ENCODE measurements at regions not wholly inside any gene's neighbourhood (a gene's known extent, or its start where the extent isn't known, plus 50 kb on each side); places are given as distances from the start of the nearest gene placed in this dataset.

GRCh38 chr10:76786504-76787072 lies 851.0 kb downstream of the KCNMA1 start:
- TF ChIP-seq POLR2A (IDR thresholded peaks at IDR 0.05) = no peak
- no peak for TF ChIP-seq CTCF (IDR thresholded peaks at IDR 0.05)

Measured in heart left ventricle (tissue), 13 donors.